HG02798 (cell line): ENCODE measurements at regions not wholly inside any gene's neighbourhood (a gene's known extent, or its start where the extent isn't known, plus 50 kb on each side); places are given as distances from the start of the nearest gene placed in this dataset.

Experiments used
- ATAC-seq: cut with Tn5 transposase; IDR thresholded peaks from one replicate; pipeline ENCODE4 v1.9.1; 2021; ENCODE audit warnings: mild to moderate bottlenecking; ENCODE audit not compliant: unreplicated experiment, poor library complexity

DNA sequence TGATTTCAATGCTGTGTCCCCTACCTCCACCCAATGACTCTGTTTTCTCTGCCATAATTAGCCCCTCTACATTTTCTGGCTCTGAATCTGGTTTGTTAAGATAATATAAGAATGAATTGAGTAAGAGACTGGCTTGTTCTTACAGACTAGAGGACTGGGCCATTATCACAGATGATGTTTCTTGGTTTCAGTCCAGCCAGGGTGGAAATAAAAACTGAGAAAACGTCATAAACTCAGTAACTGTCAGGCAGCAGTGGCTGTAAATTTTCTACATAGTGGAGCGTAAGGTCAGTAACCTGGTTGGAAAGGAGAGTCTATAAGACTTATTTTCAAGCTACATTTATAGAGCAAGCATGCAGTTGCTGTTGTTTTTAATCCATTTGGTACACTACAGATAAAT is 485.4 kb downstream of the HTR7 start:
- ATAC-seq = no peak

DNA sequence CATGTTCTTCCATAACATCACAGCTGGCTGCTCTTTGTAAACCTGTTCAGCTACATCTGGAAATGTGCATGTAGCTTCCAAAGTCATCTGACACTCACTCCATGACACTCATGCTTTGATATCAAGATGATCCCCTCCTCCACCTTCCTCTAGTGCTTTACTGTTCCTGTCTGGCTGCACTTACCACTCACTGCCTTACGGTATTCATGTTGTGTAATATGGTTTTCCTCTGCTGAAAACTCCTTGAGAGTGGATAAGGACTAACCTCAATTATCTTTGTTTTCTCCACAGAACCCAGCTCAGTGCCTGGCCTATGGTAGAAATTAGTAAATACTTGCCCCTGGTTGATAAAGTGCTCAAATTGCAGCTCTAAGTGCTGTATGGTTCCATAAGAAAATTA is 483.9 kb downstream of the HTR7 start:
- no peak for ATAC-seq

DNA sequence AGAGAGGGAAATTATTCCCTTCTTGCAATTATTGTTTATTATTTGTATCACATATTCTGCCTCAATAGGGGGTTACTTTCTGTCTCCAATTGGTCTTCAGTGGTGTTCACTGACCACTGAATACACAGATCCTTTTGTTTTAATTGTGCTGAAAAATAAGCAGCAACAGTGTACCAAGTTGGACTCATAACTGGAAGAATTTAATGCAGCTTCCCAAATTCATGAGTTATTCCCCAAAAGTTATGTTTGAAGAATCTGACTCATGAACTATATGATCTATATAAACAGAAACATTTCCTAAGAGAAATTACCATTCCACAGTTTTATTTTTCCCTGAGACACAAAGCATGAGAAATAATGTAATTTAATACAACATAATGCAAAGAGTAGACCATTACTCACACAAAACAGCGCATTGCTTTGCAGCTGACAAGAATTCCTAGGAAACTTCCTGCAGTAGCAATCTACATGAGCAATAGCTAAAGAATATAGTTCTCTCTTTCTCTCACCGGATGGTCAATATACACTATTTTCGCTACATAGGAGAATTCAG is 479.2 kb downstream of the HTR7 start:
- ATAC-seq = no peak

DNA sequence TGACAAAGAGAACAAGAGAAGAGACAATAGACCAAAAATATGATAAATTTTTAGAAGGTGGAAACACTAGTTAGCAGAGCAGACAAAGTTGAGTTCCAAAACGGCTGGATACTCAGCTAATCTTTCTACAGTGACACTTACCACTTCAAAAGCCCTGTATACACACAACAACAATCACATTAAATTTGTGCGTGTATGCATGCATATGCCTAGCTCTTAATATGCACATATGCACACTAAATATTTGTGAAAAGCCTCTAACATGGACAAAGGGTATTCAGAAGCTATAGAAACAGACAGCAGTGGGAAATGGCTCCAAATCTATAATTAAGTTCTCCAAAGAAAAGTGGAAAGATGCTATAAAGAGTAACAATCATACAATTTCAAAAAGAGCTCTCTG is 476.4 kb downstream of the HTR7 start:
- ATAC-seq = no peak

DNA sequence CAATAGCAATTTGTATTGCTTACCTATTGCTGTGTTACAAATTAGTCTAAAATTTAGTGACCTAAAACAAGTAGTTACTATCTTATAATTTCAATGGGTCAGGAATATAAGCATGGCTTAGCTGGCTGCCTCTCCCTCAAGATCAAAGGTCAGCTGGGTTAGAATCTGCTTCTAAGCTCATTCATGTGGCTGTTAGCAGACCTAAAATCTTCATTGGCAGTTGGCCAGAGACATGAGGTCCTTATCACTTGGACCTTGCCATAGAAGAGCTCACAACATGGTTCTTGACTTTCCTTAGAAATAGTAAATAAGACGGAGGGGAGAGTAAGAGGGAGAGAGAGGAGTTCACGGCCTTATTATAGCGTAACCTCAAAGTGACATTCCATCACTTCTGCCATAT is 468.0 kb downstream of the HTR7 start:
- ATAC-seq = no peak

DNA sequence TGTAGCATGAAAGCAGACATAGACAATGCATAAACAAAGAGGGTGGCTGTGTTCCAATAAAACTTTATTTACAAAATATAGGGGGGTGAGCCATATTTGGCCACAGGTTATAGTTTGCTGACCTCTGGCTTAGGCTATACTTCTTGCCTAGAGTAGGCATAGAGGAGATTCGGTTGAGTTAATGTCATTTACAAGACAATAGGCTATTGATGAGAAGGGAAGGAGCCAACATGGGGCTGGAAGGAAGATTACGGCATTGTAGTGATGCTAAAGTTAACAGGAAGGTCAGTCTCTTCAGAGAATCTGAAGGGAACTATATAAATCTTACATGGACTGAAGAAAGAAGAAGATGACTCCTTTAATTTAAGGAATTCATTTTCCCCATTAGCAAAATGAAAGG is 463.5 kb downstream of the HTR7 start:
- ATAC-seq = no peak

DNA sequence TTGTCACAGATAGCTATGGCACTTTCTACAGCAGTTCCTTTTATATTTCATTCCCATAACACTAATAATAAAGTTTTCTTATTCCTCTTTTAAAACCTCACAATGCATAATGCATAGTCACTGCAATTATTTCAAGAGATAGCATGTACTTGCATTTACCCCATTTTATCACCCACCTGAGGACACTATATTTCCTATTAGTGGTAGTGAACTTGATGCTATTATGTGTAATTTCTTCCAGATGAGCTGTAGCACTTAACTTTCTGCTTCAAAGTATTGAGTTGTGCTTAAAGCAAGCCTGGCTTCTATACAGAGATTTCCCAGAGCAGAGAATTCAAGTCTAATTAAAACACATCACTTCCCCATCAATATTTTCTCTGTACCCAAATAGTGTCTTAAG is 461.1 kb downstream of the HTR7 start:
- ATAC-seq = no peak

DNA sequence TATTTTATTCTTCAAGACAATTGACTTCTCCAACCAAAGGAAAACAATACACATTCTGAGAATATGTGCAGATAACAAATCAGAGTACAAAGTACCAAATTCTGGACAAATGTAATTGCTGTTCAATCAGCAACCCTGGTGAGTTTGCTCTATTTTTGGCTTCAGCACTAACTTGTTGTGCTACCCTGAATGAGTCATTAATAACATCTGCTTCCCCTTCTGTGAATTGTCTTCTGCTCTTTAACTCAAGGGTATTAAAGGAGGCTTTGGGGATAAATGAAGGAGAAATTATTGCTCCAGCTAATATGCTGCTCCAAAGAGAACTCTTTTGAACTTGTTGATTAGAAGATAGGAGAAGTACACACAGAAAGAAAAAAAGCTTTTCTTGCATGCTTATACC is 459.3 kb downstream of the HTR7 start:
- ATAC-seq = no peak

DNA sequence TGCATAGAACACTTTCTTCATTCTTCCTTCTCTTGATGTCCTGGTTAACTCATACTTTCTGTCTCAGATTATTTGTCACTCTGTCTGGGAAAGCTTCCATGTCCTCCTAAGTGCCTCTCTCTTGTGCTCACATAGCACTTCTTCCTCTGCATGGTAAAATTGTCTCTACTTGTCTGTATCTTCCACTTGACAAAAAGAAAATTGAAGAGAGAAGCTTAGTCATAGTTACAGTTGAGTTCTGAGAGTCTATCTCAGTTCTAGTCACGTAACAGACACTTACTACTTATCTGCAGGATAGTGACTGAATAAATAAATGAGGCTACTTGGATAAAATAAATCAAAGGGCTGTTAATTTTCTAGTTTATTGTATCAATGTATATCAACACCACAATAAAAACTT is 458.1 kb downstream of the HTR7 start:
- ATAC-seq = no peak

DNA sequence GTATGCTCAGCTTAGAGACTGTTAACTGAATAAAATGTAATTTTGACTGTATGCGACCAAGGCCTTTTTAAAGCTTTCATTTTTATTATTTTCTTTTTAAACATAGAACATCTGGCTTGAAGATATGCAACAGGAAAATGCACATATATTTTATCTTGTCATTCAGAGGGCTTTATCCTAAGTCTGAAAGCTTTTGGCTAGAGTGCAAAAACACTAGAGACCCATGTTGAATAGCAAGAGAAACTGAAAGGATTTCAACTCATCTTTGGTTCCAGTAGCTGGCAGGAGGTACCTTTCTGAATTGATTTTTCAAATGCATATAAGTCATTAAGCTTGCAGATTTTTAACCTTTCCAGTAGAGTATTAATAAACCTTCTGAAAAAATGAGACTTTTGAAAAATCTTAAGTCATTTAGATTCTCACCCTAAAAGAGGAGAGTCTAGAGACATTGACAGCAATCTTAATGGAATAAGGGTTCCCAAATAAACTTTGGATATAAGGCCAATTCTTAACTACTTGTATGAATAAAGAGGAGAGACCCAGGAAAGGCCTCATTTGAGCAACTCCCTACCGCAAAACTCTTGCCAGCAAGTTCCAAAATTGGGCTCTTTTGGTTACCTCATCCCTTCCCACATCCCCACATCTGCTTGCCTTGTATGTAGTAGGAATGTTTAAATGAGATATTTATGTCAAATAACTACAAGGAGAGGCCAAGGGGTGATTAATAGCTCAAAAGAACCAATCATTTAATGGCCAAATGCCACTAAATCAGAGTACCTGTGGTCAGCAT is 454.4 kb downstream of the HTR7 start:
- ATAC-seq = no peak

DNA sequence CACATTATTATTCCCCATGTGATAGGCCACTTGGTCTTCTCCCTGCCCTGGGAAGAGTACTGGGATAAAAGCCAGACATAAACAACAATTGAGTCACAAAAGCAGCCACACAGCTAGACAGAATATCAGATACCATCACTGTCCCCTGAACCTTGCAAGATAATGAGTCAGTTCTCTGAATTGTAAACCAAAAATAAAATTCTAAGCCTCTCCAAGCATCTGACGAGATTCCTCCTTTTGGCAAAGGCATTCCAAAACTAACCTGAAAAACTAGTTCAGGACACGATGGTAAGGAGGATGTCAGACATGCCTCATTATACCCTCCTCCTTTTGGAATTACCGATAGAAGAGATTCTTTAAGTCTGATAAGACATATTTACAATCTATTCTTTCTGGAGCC is 450.7 kb downstream of the HTR7 start:
- no peak for ATAC-seq

DNA sequence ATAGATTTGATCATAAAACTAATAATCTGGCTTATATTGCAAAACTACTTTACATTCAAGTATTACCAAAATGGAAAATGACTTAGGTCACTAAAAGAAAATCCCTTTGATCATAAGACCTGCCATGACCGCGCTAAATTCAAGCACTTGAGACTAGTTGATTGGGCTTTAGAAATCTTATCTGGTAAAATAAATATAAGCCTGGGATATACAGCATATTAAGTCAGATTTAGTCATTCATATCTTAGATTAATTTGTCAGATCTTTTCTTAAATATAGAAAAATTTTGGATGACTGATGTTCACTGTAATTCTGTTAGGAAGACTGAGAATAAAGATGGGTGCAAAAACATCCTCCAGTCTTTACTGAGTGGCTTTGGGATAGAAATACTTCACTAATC is 450.0 kb downstream of the HTR7 start:
- ATAC-seq = no peak

DNA sequence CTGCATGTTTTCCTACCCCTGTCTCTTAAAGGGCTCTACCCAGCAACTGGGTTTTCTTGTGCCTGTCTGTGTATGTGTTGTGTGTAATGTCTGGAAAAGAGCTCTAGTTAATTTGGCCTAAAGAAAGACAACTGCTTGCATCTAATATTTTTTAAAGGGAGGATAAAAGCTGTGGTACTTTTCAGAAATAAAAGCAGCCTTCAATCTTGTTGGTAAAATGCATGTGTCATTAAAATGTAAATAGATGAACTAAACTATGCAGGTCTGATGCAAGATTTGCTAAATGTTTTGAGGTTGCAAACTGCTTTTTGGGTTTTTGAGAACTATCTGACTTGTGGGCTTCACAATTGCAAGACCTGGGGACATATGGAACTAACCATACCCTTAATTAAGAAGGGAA is 445.3 kb downstream of the HTR7 start:
- ATAC-seq = no peak

DNA sequence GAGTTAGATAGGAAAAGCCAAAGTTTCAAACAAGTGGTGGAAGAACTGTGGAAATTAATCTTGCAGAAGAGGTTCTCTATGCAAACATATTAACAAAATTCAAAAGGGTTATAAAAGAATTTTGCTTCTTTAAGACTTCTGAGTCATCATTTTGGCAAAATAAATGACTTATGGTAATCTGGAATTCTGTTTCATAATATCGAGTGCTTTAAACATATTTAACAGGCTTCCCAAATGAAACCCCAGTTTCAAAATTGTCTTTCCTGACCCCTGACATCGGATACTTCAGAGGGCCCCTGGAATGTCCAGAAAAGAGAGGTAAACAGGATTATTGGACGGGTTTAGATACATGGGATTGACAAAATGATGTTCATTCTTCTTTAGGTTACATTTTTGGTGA is 444.6 kb downstream of the HTR7 start:
- no peak for ATAC-seq

DNA sequence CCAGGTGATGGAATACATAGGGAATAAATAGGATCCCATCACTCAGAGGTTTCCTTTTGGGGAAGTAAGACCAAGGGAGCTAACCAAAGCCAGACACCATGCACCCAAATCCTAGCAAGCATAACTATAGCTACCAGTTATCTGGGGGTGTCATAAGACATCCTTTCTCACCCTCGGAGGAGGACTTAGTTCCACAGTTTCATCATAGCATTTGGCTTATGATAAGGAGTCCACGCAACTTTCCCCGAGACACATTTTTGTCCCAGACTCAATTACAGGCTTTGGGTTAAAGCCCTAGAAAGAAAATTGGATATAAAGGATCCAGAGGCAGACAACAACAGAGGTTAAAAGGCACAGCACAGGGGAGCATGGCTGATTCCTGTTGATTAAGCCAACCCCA is 442.9 kb downstream of the HTR7 start:
- no peak for ATAC-seq

DNA sequence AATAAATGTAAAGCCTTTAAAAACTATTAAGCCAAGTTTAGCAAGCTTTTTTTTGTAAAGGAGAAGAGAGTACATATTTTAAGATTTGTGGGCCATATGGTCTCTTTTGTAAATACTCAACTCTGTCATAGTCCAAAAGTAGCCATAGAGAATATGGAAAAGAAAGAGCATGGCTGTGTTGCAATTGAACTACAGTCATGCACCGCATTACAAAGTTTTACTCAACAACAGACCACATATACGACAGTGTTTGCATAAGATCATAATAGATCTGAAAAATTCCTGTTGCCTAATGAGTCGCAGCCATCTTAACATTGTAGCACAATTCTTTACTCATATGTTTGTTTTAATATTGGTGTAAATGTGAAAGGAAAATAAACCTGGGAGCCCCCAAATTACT is 440.8 kb downstream of the HTR7 start:
- no peak for ATAC-seq

DNA sequence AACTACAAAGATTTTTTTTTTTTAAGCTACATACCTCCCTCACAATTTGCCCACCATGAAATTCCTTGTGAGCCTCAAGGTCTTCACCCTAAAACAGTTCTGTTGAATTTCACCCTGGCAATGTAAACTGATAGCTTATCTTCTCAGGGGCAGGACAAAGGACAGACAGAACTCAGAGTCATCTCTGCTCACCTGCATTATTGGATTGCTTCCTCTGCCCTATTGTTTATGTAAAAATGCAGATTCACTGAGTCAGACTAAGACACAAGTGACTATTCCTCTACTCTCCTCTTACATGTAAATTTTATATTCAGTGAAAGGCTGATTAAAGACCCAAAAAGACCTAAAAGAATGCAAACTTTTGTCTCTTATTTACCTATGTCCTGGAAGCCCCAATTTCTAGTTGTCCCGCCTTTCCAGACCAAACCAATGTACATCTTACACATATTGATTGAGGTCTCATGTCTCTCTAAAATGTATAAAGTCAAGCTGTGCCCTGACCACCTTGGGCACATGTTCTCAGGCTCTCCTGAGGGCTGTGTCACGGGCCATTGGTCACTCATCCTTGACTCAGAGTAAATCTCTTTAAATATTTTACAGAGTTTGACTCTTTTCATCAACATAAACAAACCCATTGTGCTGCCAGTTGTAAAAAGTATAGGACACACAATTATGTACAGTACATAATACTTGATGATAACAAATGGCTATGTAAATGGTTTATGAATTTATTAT is 440.2 kb downstream of the HTR7 start:
- no peak for ATAC-seq

DNA sequence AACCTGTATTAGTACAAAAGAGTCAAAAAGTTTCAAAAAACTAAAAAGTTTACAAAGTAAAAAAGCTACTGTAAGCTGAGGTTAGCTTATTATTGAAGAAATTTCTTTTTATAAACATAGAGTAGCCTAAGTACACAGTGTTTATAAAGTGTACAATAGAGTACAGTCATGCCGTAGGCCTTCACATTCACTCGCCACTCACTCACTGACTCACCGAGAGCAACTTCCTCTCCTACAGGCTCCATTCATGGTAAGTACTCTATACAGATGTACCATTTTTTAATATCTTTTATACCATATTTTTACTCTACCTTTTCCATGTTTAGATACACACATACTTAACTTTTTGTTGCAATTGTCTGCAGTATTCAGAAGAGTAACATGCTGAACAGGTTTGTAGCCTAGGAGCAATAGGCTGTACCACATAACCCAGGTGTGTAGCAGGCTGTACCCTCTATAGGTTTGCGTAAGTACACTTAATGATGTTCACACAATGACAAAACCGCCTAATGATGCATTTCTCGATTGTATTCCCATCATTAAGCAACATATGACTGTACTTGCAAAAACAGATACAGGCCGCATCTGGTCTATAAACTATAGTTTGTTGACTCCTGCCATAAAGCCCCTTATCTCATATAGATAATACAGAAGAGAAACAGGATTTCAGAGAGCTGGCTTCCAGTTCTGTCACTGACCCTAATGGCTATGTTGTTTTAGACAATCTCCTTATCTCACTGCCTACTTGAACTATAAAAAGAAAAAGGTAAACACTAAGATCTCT is 438.8 kb downstream of the HTR7 start:
- no peak for ATAC-seq

DNA sequence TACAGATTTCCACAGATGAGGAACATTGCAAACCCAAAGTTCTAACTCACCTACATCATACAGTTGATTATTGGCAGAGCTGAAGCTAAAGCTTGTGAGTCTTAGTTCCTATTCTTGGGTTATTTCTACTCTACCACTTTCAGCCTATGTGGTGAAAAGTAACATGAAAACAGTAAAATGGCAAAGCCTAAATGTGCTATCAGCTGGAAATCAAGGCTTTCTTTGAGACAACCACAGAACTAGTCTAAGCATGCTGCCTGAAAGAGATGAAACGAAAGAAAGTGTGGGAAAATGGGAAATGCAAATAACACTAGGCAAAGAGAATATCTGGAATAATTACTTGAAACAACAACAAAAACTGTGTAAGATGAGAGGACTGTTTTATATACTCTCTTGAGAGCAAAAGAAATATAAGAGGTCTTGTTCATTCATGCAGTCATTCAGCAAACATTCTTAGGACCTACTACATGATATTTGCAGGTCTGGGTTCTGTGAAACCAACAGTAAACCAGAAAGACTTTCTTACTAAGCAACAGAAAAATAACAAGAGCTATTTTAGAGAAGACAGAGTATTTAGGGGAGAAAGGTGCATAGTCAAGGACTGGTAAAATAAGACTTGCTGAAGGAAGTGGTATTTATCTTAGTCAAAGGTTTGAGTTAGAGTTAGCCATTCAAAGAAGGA is 437.1 kb downstream of the HTR7 start:
- peak; percentile 85 for ATAC-seq

DNA sequence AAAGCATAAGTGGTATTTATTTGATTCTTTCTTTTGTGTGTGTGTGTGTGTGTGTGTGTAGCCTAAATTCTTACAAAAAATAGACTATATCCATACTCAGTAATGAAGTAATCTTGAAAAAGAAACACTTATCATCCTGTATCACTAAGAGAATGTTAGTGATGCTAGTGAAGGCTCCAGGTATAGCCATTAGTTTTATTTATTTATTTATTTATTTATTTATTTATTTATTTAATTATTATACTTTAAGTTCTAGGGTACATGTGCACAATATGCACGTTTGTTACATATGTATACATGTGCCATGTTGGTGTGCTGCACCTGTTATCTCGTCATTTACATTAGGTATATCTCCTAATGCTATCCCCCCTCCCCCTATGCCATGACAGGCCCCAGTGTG is 436.0 kb downstream of the HTR7 start:
- ATAC-seq = no peak
